H9 (cell line): ENCODE measurements at regions not wholly inside any gene's neighbourhood (a gene's known extent, or its start where the extent isn't known, plus 50 kb on each side); places are given as distances from the start of the nearest gene placed in this dataset.
A peak's percentile ranks its signal among the peaks of the same experiment; 100 is the strongest.

Experiments used
- DNase-seq: peaks from one replicate; pipeline ENCODE4 v3.0.0-alpha.2; 2017
- H2AFZ ChIP-seq: one replicate; pipeline ENCODE4 v1.6.1; 2013; ENCODE audit warnings: mild to moderate bottlenecking, low read length, control low read depth, moderate library complexity
- H2AK5ac ChIP-seq: 2 replicates; pipeline ENCODE4 v1.6.1; 2013; ENCODE audit warnings: low read length, control low read depth, mixed read lengths; ENCODE audit not compliant: insufficient read length
- H2BK120ac ChIP-seq: one replicate; pipeline ENCODE4 v1.6.1; 2013; ENCODE audit warnings: low read depth, mild to moderate bottlenecking, low read length, control low read depth, inconsistent platforms; ENCODE audit not compliant: poor library complexity, severe bottlenecking
- H2BK12ac ChIP-seq: 2 replicates; pipeline ENCODE4 v1.6.1; 2013; ENCODE audit warnings: low read length, control low read depth, mixed read lengths, low read depth; ENCODE audit not compliant: insufficient read length
- H2BK15ac ChIP-seq: 2 replicates; pipeline ENCODE4 v1.6.1; 2013; ENCODE audit warnings: low read depth, low read length, control low read depth
- H2BK20ac ChIP-seq: one replicate; pipeline ENCODE4 v1.6.1; 2013; ENCODE audit warnings: low read depth, mild to moderate bottlenecking, low read length, control low read depth, inconsistent platforms; ENCODE audit not compliant: poor library complexity, severe bottlenecking
- H2BK5ac ChIP-seq: 2 replicates; pipeline ENCODE4 v1.6.1; 2013; ENCODE audit warnings: low read length, control low read depth, mixed read lengths; ENCODE audit not compliant: insufficient read length
- H3K14ac ChIP-seq: 2 replicates; pipeline ENCODE4 v1.6.1; 2013; ENCODE audit warnings: low read length, control low read depth; ENCODE audit not compliant: insufficient read depth
- H3K18ac ChIP-seq: 2 replicates; pipeline ENCODE4 v1.6.1; 2013; ENCODE audit warnings: low read depth, mild to moderate bottlenecking, mixed read lengths, low read length, control low read depth; ENCODE audit not compliant: insufficient read length
- H3K23ac ChIP-seq: 2 replicates; pipeline ENCODE4 v1.6.1; 2013; ENCODE audit warnings: low read length, control low read depth, mixed read lengths, low read depth; ENCODE audit not compliant: insufficient read length
- H3K23me2 ChIP-seq: 2 replicates; pipeline ENCODE4 v1.6.1; 2013; ENCODE audit warnings: low read depth, mild to moderate bottlenecking, mixed read lengths, low read length, control low read depth; ENCODE audit not compliant: insufficient read length, poor library complexity, severe bottlenecking
- H3K27ac ChIP-seq: 2 replicates; pipeline ENCODE4 v1.5.1; 2013; ENCODE audit warnings: low read length, control low read depth, mixed read lengths, low read depth; ENCODE audit not compliant: insufficient read length
- H3K27me3 ChIP-seq: 2 replicates; pipeline ENCODE4 v1.6.1; 2013; ENCODE audit warnings: low read length, control low read depth, inconsistent platforms; ENCODE audit not compliant: insufficient read depth
- H3K4ac ChIP-seq: 2 replicates; pipeline ENCODE4 v1.6.1; 2013; ENCODE audit warnings: low read depth, mild to moderate bottlenecking, control low read depth, inconsistent platforms, low read length, moderate library complexity
- H3K4me1 ChIP-seq: 2 replicates; pipeline ENCODE4 v1.6.1; 2013; ENCODE audit warnings: low read length, control low read depth, inconsistent platforms; ENCODE audit not compliant: insufficient read depth
- H3K4me2 ChIP-seq: 2 replicates; pipeline ENCODE4 v1.6.1; 2013; ENCODE audit warnings: low read length, control low read depth, mixed read lengths; ENCODE audit not compliant: insufficient read length, insufficient read depth
- H3K56ac ChIP-seq: 2 replicates; pipeline ENCODE4 v1.6.1; 2013; ENCODE audit warnings: low read depth, mild to moderate bottlenecking, mixed read lengths, low read length, control low read depth; ENCODE audit not compliant: insufficient read length
- H3K79me1 ChIP-seq: 2 replicates; pipeline ENCODE4 v1.6.1; 2013; ENCODE audit warnings: low read depth, mild to moderate bottlenecking, moderate library complexity, low read length, control low read depth, inconsistent platforms; ENCODE audit not compliant: insufficient read depth, poor library complexity, severe bottlenecking
- H3K79me2 ChIP-seq: 2 replicates; pipeline ENCODE4 v1.6.1; 2013; ENCODE audit warnings: low read length, control low read depth, inconsistent platforms; ENCODE audit not compliant: insufficient read depth
- H3K9ac ChIP-seq: 2 replicates; pipeline ENCODE4 v1.6.1; 2013; ENCODE audit warnings: low read length, control low read depth, mixed read lengths; ENCODE audit not compliant: insufficient read length; ENCODE audit errors: extremely low read depth
- H3K9me3 ChIP-seq: one replicate; pipeline ENCODE4 v1.6.1; 2013; ENCODE audit warnings: low read depth, low read length, inconsistent platforms; ENCODE audit not compliant: control insufficient read depth
- H3T11ph ChIP-seq: one replicate; pipeline ENCODE4 v1.6.1; 2013; ENCODE audit warnings: mild to moderate bottlenecking, low read length, control low read depth, inconsistent platforms
- H4K20me1 ChIP-seq: one replicate; pipeline ENCODE4 v1.6.1; 2013; ENCODE audit not compliant: control insufficient read depth, insufficient read length, insufficient read depth
- H4K5ac ChIP-seq: 2 replicates; pipeline ENCODE4 v1.6.1; 2013; ENCODE audit warnings: low read depth, mild to moderate bottlenecking, mixed read lengths, low read length, control low read depth; ENCODE audit not compliant: insufficient read length
- H4K8ac ChIP-seq: replicated peaks from 2 replicates; pipeline ENCODE4 v1.6.1; 2013; ENCODE audit warnings: low read length, control low read depth, mixed read lengths, low read depth; ENCODE audit not compliant: insufficient read length
- H4K91ac ChIP-seq: 2 replicates; pipeline ENCODE4 v1.6.1; 2013; ENCODE audit warnings: low read depth, mild to moderate bottlenecking, moderate library complexity, mixed read lengths, low read length, control low read depth; ENCODE audit not compliant: insufficient read length
- H3K27ac Mint-ChIP-seq, 3 experiments: 2 replicates in 2 of 3; 3 replicates in 1 of 3; pipeline ENCODE4 v1.8.0; 2020 to 2021; ENCODE audit warnings: mixed read lengths in 3 of 3, mild to moderate bottlenecking in 1 of 3, moderate library complexity in 1 of 3
- H3K27me3 Mint-ChIP-seq: 2 replicates; pipeline ENCODE4 v1.8.0; 2021; ENCODE audit warnings: low read depth, mild to moderate bottlenecking, moderate library complexity, mixed read lengths
- H3K36me3 Mint-ChIP-seq, 3 experiments: 2 replicates in 2 of 3; 3 replicates in 1 of 3; pipeline ENCODE4 v1.8.0; 2020 to 2021; ENCODE audit warnings: low read depth in 3 of 3, mixed read lengths in 3 of 3; ENCODE audit not compliant: insufficient read depth in 1 of 3
- H3K4me1 Mint-ChIP-seq, 2 experiments: 2 replicates each; pipeline ENCODE4 v1.8.0; 2020; ENCODE audit warnings: mixed read lengths in 2 of 2
- H3K4me3 Mint-ChIP-seq, 2 experiments: 2 replicates in 1 of 2; 3 replicates in 1 of 2; pipeline ENCODE4 v1.8.0; 2020 to 2021; ENCODE audit warnings: mild to moderate bottlenecking in 2 of 2, mixed read lengths in 2 of 2, moderate library complexity in 1 of 2
- H3K9me3 Mint-ChIP-seq, 2 experiments: 2 replicates in 1 of 2; 3 replicates in 1 of 2; pipeline ENCODE4 v1.8.0; 2020; ENCODE audit warnings: mild to moderate bottlenecking in 2 of 2, mixed read lengths in 2 of 2, moderate library complexity in 1 of 2
- WGBS: extraction: QIAGEN DNeasy Blood & Tissue Kit; methylation state at CpG from one replicate; pipeline ENCODE4 v1.1.7; 2013; ENCODE audit warnings: missing lambda C conversion rate, low lambda C conversion rate, mixed read lengths; ENCODE audit not compliant: insufficient read length; ENCODE audit errors: extremely low coverage; 5-methylcytosine and 5-hydroxymethylcytosine counted together
- TF ChIP-seq, protein P1 (sequence below): fragments of 200-600 bp; sonication (generic); conservative IDR thresholded peaks from 3 replicates; pipeline ENCODE4 v1.8.0; 2021; ENCODE audit warnings: antibody characterized with exemption, mild to moderate bottlenecking

DNA sequence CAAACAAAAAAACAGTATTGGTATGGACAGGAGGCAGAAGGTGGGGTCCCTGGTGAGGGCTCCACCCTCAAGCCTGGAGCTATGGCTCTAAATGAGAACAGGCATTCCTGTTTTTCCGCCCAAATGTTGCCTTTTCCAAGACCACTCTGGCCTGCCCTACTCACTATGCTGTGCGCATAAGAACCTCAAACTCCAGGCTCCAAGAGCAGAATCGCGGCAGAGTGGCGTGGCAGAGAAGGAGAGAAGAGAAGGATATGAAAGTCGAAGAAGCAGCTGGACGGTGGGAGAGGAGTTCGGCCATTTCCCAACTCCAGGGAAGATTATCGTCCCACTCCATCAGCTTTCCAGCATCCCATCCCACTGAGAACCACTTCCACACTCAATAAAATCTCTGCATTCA lies 207.8 kb downstream of the FAT4 start:
- Mint-ChIP-seq H3K4me1 (peaks cover 14 to 16% of the 10 kb centered on the region in 2 experiments), H3K27me3 (no peaks in the 10 kb centered on the region), H3K9me3 (no peaks in the 10 kb centered on the region), H3K4me3 (no peak overlapping the region), H3K27ac (peak overlapping the region in 2 of 3 experiments; percentile 11 to 79; a peak in 2 of 7 replicates), H3K36me3 (no peaks in the 10 kb centered on the region)
- H3K4ac ChIP-seq, result no peak overlapping the region
- DNase-seq, result no peak
- H4K91ac ChIP-seq, result no peak overlapping the region
- no peaks in the 10 kb centered on the region for H4K20me1 ChIP-seq
- H3K4me2 ChIP-seq, result no peak overlapping the region
- no peak overlapping the region for H3K18ac ChIP-seq
- H2BK20ac ChIP-seq, result no peak overlapping the region
- no peak overlapping the region for H4K5ac ChIP-seq
- no peak overlapping the region for H3K14ac ChIP-seq
- no peak overlapping the region for H3K23ac ChIP-seq
- H4K8ac ChIP-seq, result no peak overlapping the region
- H2BK120ac ChIP-seq, result no peak overlapping the region
- no peak overlapping the region for H3K27ac ChIP-seq
- no peak overlapping the region for H2BK12ac ChIP-seq
- TF ChIP-seq, protein P1, sequence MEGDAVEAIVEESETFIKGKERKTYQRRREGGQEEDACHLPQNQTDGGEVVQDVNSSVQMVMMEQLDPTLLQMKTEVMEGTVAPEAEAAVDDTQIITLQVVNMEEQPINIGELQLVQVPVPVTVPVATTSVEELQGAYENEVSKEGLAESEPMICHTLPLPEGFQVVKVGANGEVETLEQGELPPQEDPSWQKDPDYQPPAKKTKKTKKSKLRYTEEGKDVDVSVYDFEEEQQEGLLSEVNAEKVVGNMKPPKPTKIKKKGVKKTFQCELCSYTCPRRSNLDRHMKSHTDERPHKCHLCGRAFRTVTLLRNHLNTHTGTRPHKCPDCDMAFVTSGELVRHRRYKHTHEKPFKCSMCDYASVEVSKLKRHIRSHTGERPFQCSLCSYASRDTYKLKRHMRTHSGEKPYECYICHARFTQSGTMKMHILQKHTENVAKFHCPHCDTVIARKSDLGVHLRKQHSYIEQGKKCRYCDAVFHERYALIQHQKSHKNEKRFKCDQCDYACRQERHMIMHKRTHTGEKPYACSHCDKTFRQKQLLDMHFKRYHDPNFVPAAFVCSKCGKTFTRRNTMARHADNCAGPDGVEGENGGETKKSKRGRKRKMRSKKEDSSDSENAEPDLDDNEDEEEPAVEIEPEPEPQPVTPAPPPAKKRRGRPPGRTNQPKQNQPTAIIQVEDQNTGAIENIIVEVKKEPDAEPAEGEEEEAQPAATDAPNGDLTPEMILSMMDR, result no peak
- no peak overlapping the region for H2AK5ac ChIP-seq
- no CpG with 5 or more reads among the region's 9 CpGs for WGBS
- H3K56ac ChIP-seq, result no peak overlapping the region
- no peak overlapping the region for H3K9ac ChIP-seq
- H2BK5ac ChIP-seq, result no peak overlapping the region
- no peaks in the 10 kb centered on the region for H3K27me3 ChIP-seq
- H2AFZ ChIP-seq, result no peak overlapping the region
- no peak overlapping the region for H2BK15ac ChIP-seq
- no peaks in the 10 kb centered on the region for H3K9me3 ChIP-seq
- H3K4me1 ChIP-seq, result no peaks in the 10 kb centered on the region
- H3K23me2 ChIP-seq, result no peaks in the 10 kb centered on the region
- no peaks in the 10 kb centered on the region for H3K79me1 ChIP-seq
- H3T11ph ChIP-seq, result no peak overlapping the region
- no peaks in the 10 kb centered on the region for H3K79me2 ChIP-seq
